GM12878 (cell line): ENCODE measurements at regions not wholly inside any gene's neighbourhood (a gene's known extent, or its start where the extent isn't known, plus 50 kb on each side); places are given as distances from the start of the nearest gene placed in this dataset.

ENCODE experiments used
- ATAC-seq: fragments of 200-7000 bp; cut with Tn5 transposase; 3 replicates; pipeline ENCODE4 v1.9.1; 2020; ENCODE audit warnings: mild to moderate bottlenecking, moderate library complexity
- BruUV-seq: library from RNA; stranded (reverse); fragments of 400-500 nt; replicated peaks from 2 replicates; lab custom pipeline; 2021; lab: Mats Ljungman, UMichigan
- CTCF ChIA-PET: fragments of 300-600 bp; sonication (Branson Sonifier 250); formaldehyde crosslinking; extraction: SDS; loops from one replicate; lab custom pipeline; 2021; ENCODE audit warnings: inconsistent platforms; lab: Yijun Ruan, JAX
- POLR2A ChIA-PET: fragments of 350-600 bp; formaldehyde crosslinking; extraction: SDS; loops from one replicate; lab custom pipeline; 2021; ENCODE audit warnings: inconsistent platforms; lab: Charles Lee
- RAD21 ChIA-PET: fragments of 300-600 bp; sonication (Branson Sonifier 250); formaldehyde crosslinking; loops from one replicate; lab custom pipeline; 2023; ENCODE audit warnings: antibody characterized with exemption; ENCODE audit not compliant: unreplicated experiment; lab: Charles Lee
- SMC1A ChIA-PET: fragments of 300-600 bp; sonication (Branson Sonifier 250); formaldehyde crosslinking; loops from one replicate; lab custom pipeline; 2023; ENCODE audit not compliant: unreplicated experiment, uncharacterized antibody; lab: Charles Lee
- DNase-seq: peaks from one replicate; pipeline ENCODE4 v3.0.0-alpha.2; 2011; ENCODE audit warnings: low read depth, low spot score
- FAIRE-seq: peaks from 3 replicates; lab custom pipeline; 2011; peaks lifted over from hg19 to GRCh38; lab: Jason Lieb, UNC
- H2AFZ ChIP-seq: 2 replicates; pipeline ENCODE4 v1.6.0; 2011; ENCODE audit warnings: low read depth, low read length, control low read depth; ENCODE audit not compliant: control insufficient read depth
- H3K27ac ChIP-seq: 2 replicates; pipeline ENCODE4 v1.5.1; 2011; ENCODE audit warnings: control low read depth; ENCODE audit not compliant: control insufficient read depth, insufficient read depth
- H3K27me3 ChIP-seq, 2 experiments: replicated peaks in 1 of 2; 2 replicates each; pipeline versions ENCODE4 v1.6.0 to v1.6.1; 2011; ENCODE audit warnings: low read length in 1 of 2; ENCODE audit not compliant: control insufficient read depth in 2 of 2, insufficient read depth in 2 of 2
- H3K36me3 ChIP-seq, 2 experiments: 2 replicates each; pipeline ENCODE4 v1.5.1; 2011; ENCODE audit warnings: low read length in 1 of 2; ENCODE audit not compliant: control insufficient read depth in 2 of 2, insufficient read depth in 2 of 2
- H3K4me1 ChIP-seq: 2 replicates; pipeline ENCODE4 v1.6.1; 2011; ENCODE audit warnings: mild to moderate bottlenecking, low read length, moderate library complexity, mixed read lengths; ENCODE audit not compliant: control insufficient read depth, insufficient read depth
- H3K4me2 ChIP-seq: 2 replicates; pipeline ENCODE4 v1.6.0; 2011; ENCODE audit warnings: control low read depth; ENCODE audit not compliant: control insufficient read depth, insufficient read depth
- H3K4me3 ChIP-seq: fragments of 200-600 bp; sonication (generic); 2 replicates; pipeline ENCODE4 v1.5.1; 2016
- H3K79me2 ChIP-seq: 2 replicates; pipeline ENCODE4 v1.6.0; 2011; ENCODE audit warnings: low read length; ENCODE audit not compliant: control insufficient read depth, insufficient read depth
- H3K9ac ChIP-seq: 2 replicates; pipeline ENCODE4 v1.8.0; 2011; ENCODE audit warnings: low read length, control low read depth, mixed read lengths; ENCODE audit not compliant: control insufficient read depth, insufficient read depth
- H3K9me3 ChIP-seq: replicated peaks from 3 replicates; pipeline ENCODE4 v1.5.1; 2011; ENCODE audit warnings: mild to moderate bottlenecking, low read length; ENCODE audit not compliant: control insufficient read depth, insufficient read depth
- H4K20me1 ChIP-seq: 2 replicates; pipeline ENCODE4 v1.6.0; 2011; ENCODE audit not compliant: control insufficient read depth, insufficient read depth
- EGR1 ChIP-seq, 2 experiments: IDR thresholded peaks; 1 replicate in 1 of 2; 2 replicates in 1 of 2; pipeline ENCODE4 v1.6.1; 2011 to 2012; ENCODE audit warnings: low read depth in 2 of 2, low read length in 2 of 2, borderline replicate concordance in 1 of 2, mild to moderate bottlenecking in 1 of 2, moderate library complexity in 1 of 2
- FOXK2 ChIP-seq: fragments of 450-650 bp; IDR thresholded peaks from 2 replicates; pipeline ENCODE4 v1.6.1; 2017; ENCODE audit warnings: mild to moderate bottlenecking, moderate library complexity
- HCFC1 ChIP-seq: fragments of 150-350 bp; IDR thresholded peaks from 2 replicates; pipeline ENCODE4 v1.6.1; 2014; ENCODE audit warnings: low read length
- KDM1A ChIP-seq: fragments of 200-600 bp; sonication (generic); IDR thresholded peaks from 2 replicates; pipeline ENCODE4 v1.6.1; 2016; ENCODE audit warnings: borderline replicate concordance
- MEF2B ChIP-seq: fragments of 450-650 bp; IDR thresholded peaks from 2 replicates; pipeline ENCODE4 v1.6.1; 2018; ENCODE audit warnings: mild to moderate bottlenecking, moderate library complexity; ENCODE audit not compliant: partially characterized antibody, poor library complexity, severe bottlenecking
- NRF1 ChIP-seq: conservative IDR thresholded peaks from 2 replicates; pipeline ENCODE4 v1.6.1; 2011; ENCODE audit warnings: mild to moderate bottlenecking, low read depth, low read length, improper control_type of control experiment
- POLR2AphosphoS5 ChIP-seq: IDR thresholded peaks from 2 replicates; pipeline ENCODE4 v1.6.1; 2011; ENCODE audit warnings: mild to moderate bottlenecking, low read length, inconsistent platforms
- POU2F2 ChIP-seq: IDR thresholded peaks from 3 replicates; pipeline ENCODE4 v1.6.1; 2011; ENCODE audit warnings: low read depth, mild to moderate bottlenecking, low read length, borderline replicate concordance
- WRNIP1 ChIP-seq: IDR thresholded peaks from 2 replicates; pipeline ENCODE4 v1.6.1; 2011; ENCODE audit warnings: low read depth, low read length, improper control_type of control experiment, borderline replicate concordance
- in situ Hi-C: fragments of 300-500 bp; cut with MboI; formaldehyde crosslinking; loops from 9 replicates; pipeline ENCODE4 v1.14.3; 2018; ENCODE audit warnings: mixed read lengths
- intact Hi-C: fragments of 100-400 bp; cut with micrococcal nuclease; formaldehyde crosslinking; loops from one replicate; pipeline ENCODE4 v1.14.2; 2022; ENCODE audit not compliant: unreplicated experiment
- TF ChIP-seq, protein P1 (sequence below): fragments of 450-650 bp; formaldehyde crosslinking; IDR thresholded peaks from 2 replicates; pipeline ENCODE4 v1.4.0; 2020; ENCODE audit warnings: mild to moderate bottlenecking, moderate library complexity
- TF ChIP-seq, protein P2 (sequence below): fragments of 450-650 bp; IDR thresholded peaks from 2 replicates; pipeline ENCODE4 v1.6.1; 2018; ENCODE audit warnings: borderline replicate concordance, mild to moderate bottlenecking; ENCODE audit not compliant: partially characterized antibody

DNA sequence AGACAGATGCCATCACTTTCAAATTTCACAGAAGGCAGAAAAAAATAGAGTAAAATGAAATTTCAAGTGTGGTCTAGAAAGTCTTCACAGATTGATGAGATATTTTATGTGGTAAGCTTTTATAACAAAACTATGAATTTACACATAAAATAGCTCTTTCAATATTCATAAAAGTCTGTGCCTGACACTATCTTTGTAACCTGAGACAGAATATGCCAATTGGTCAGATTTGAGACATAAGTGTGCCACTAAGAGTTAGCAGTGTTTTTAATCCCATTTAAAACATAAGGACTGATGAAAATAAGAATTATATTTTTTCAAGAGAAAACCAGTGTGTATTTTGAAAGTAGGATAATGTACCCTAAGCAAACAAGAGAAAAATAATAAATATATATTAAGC, 769.5 kb upstream of the LUZP2 start:
- Histone ChIP-seq H2AFZ (no peak overlapping the region), H3K27ac (no peak overlapping the region), H3K27me3 (no peaks in the 10 kb centered on the region)
- CTCF ChIA-PET, result no interaction called here
- TF ChIP-seq MEF2B (no peak), WRNIP1 (no peak), FOXK2 (no peak), EGR1 (IDR thresholded peaks at IDR 0.05; ENCODE audit: borderline replicate concordance in 1 of 2, low read depth in 2 of 2, low read length in 2 of 2) (no peak), POU2F2 (no peak), HCFC1 (no peak), NRF1 (no peak), POLR2AphosphoS5 (no peak), KDM1A (no peak)
- TF ChIP-seq, protein P1, sequence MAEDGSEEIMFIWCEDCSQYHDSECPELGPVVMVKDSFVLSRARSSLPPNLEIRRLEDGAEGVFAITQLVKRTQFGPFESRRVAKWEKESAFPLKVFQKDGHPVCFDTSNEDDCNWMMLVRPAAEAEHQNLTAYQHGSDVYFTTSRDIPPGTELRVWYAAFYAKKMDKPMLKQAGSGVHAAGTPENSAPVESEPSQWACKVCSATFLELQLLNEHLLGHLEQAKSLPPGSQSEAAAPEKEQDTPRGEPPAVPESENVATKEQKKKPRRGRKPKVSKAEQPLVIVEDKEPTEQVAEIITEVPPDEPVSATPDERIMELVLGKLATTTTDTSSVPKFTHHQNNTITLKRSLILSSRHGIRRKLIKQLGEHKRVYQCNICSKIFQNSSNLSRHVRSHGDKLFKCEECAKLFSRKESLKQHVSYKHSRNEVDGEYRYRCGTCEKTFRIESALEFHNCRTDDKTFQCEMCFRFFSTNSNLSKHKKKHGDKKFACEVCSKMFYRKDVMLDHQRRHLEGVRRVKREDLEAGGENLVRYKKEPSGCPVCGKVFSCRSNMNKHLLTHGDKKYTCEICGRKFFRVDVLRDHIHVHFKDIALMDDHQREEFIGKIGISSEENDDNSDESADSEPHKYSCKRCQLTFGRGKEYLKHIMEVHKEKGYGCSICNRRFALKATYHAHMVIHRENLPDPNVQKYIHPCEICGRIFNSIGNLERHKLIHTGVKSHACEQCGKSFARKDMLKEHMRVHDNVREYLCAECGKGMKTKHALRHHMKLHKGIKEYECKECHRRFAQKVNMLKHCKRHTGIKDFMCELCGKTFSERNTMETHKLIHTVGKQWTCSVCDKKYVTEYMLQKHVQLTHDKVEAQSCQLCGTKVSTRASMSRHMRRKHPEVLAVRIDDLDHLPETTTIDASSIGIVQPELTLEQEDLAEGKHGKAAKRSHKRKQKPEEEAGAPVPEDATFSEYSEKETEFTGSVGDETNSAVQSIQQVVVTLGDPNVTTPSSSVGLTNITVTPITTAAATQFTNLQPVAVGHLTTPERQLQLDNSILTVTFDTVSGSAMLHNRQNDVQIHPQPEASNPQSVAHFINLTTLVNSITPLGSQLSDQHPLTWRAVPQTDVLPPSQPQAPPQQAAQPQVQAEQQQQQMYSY (CRISPR knock-in tag), result no peak
- TF ChIP-seq, protein P2, sequence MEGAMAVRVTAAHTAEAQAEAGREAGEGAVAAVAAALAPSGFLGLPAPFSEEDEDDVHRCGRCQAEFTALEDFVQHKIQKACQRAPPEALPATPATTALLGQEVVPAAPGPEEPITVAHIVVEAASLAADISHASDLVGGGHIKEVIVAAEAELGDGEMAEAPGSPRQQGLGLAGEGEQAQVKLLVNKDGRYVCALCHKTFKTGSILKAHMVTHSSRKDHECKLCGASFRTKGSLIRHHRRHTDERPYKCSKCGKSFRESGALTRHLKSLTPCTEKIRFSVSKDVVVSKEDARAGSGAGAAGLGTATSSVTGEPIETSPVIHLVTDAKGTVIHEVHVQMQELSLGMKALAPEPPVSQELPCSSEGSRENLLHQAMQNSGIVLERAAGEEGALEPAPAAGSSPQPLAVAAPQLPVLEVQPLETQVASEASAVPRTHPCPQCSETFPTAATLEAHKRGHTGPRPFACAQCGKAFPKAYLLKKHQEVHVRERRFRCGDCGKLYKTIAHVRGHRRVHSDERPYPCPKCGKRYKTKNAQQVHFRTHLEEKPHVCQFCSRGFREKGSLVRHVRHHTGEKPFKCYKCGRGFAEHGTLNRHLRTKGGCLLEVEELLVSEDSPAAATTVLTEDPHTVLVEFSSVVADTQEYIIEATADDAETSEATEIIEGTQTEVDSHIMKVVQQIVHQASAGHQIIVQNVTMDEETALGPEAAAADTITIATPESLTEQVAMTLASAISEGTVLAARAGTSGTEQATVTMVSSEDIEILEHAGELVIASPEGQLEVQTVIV, result no peak
- TF ChIP-seq, all 136 proteins: peak for 0
- BruUV-seq, result no TSS peak
- H3K4me2 ChIP-seq, result no peak overlapping the region
- no peaks in the 10 kb centered on the region for H3K79me2 ChIP-seq
- H4K20me1 ChIP-seq, result no peaks in the 10 kb centered on the region
- DNase-seq (no peak), ATAC-seq (no peak), FAIRE-seq (no peak)
- in situ Hi-C loops (loop anchor here (10.0 kb wide), 1 partner anchor 63 kb away; no protein-coding TSS in a partner anchor), intact Hi-C loops (no loop called here)
- no peaks in the 10 kb centered on the region for H3K9me3 ChIP-seq
- RAD21 ChIA-PET, result no interaction called here
- POLR2A ChIA-PET, result no interaction called here
- no peaks in the 10 kb centered on the region for H3K36me3 ChIP-seq
- no peaks in the 10 kb centered on the region for H3K4me1 ChIP-seq
- SMC1A ChIA-PET, result interaction anchor here (0.7 to 0.9 kb wide), 3 partner anchors 9 to 240 kb away, joined by 3 read pairs; no protein-coding TSS in a partner anchor
- H3K9ac ChIP-seq, result no peak overlapping the region
- no peak overlapping the region for H3K4me3 ChIP-seq
